HEK293 (cell line): ENCODE measurements at regions not wholly inside any gene's neighbourhood (a gene's known extent, or its start where the extent isn't known, plus 50 kb on each side); places are given as distances from the start of the nearest gene placed in this dataset.

ENCODE experiments used
- CTCF ChIP-seq: fragments of 450-650 bp; formaldehyde crosslinking; IDR thresholded peaks from 2 replicates; pipeline ENCODE4 v1.5.1; 2016; ENCODE audit warnings: missing biosample characterization, missing genetic modification characterization
- MZF1 ChIP-seq: fragments of 450-650 bp; formaldehyde crosslinking; IDR thresholded peaks from 2 replicates; pipeline ENCODE4 v1.5.1; 2017; ENCODE audit warnings: missing biosample characterization, missing genetic modification characterization, borderline replicate concordance
- PATZ1 ChIP-seq: fragments of 450-650 bp; formaldehyde crosslinking; IDR thresholded peaks from 2 replicates; pipeline ENCODE4 v1.5.1; 2016; ENCODE audit warnings: missing biosample characterization, missing genetic modification characterization
- SCRT1 ChIP-seq: fragments of 450-650 bp; formaldehyde crosslinking; IDR thresholded peaks from 2 replicates; pipeline ENCODE4 v1.5.1; 2016; ENCODE audit warnings: missing biosample characterization, missing genetic modification characterization, borderline replicate concordance
- YY1 ChIP-seq: fragments of 450-650 bp; formaldehyde crosslinking; IDR thresholded peaks from 2 replicates; pipeline ENCODE4 v1.5.1; 2018; ENCODE audit warnings: missing biosample characterization, missing genetic modification characterization
- ZNF280C ChIP-seq: fragments of 450-650 bp; formaldehyde crosslinking; IDR thresholded peaks from 2 replicates; pipeline ENCODE4 v1.5.1; 2016; ENCODE audit warnings: missing biosample characterization, missing genetic modification characterization
- ZNF354C ChIP-seq: fragments of 450-650 bp; formaldehyde crosslinking; IDR thresholded peaks from 2 replicates; pipeline ENCODE4 v1.5.1; 2016; ENCODE audit warnings: missing biosample characterization, missing genetic modification characterization, low read depth, borderline replicate concordance
- ZNF660 ChIP-seq: fragments of 450-650 bp; IDR thresholded peaks from 2 replicates; pipeline ENCODE4 v1.5.1; 2018; ENCODE audit warnings: missing biosample characterization, mild to moderate bottlenecking, missing genetic modification characterization

GRCh38 chr11:11119917-11120316 is 233.1 kb downstream of the CSNK2A3 start:
- TF ChIP-seq ZNF354C (tag by site-specific recombination) = no peak
- TF ChIP-seq PATZ1 (tag by site-specific recombination) = no peak
- TF ChIP-seq YY1 (tag by site-specific recombination) = no peak
- TF ChIP-seq MZF1 (tag by site-specific recombination) = no peak
- TF ChIP-seq ZNF280C (tag by site-specific recombination) = no peak
- TF ChIP-seq SCRT1 (tag by site-specific recombination) = no peak
- TF ChIP-seq ZNF660 (tag by site-specific recombination) = no peak
- no peak for TF ChIP-seq CTCF (tag by site-specific recombination)
